Colonic mucosa (tissue), 4 donors: ENCODE measurements at regions not wholly inside any gene's neighbourhood (a gene's known extent, or its start where the extent isn't known, plus 50 kb on each side); places are given as distances from the start of the nearest gene placed in this dataset.

Experiments
- DNase-seq: peaks from one replicate; pipeline ENCODE4 v3.0.0-alpha.2; 2020
- H3K27ac ChIP-seq: fragments of 200-600 bp; one replicate; pipeline ENCODE4 v1.8.0; 2021
- H3K27me3 ChIP-seq: fragments of 200-600 bp; one replicate; pipeline ENCODE4 v1.8.0; 2021
- H3K36me3 ChIP-seq: fragments of 200-600 bp; one replicate; pipeline ENCODE4 v1.8.0; 2021
- H3K4me1 ChIP-seq: fragments of 200-600 bp; one replicate; pipeline ENCODE4 v1.8.0; 2021; ENCODE audit warnings: mild to moderate bottlenecking
- H3K4me3 ChIP-seq: fragments of 200-600 bp; one replicate; pipeline ENCODE4 v1.8.0; 2021
- H3K9ac ChIP-seq, 2 donors: one replicate each; pipeline ENCODE4 v1.7.0; 2013; ENCODE audit warnings: control low read depth in 2 of 2, low read depth in 2 of 2, low read length in 2 of 2
- H3K9me3 ChIP-seq: fragments of 200-600 bp; one replicate; pipeline ENCODE4 v1.8.0; 2021
- intact Hi-C: fragments of 100-400 bp; cut with DNase I; formaldehyde crosslinking; loops from one replicate; pipeline ENCODE4 v1.14.1; 2022
- TF ChIP-seq, protein P1 (sequence below): fragments of 200-600 bp; IDR thresholded peaks from one replicate; pipeline ENCODE4 v1.8.0; 2022; ENCODE audit warnings: antibody characterized with exemption, mild to moderate bottlenecking
- donor health status: healthy.
- donor health status: DM: no; HTN: no; CAD: no.
- donor health status: DM: no; HTN: no; CAD: no.

DNA sequence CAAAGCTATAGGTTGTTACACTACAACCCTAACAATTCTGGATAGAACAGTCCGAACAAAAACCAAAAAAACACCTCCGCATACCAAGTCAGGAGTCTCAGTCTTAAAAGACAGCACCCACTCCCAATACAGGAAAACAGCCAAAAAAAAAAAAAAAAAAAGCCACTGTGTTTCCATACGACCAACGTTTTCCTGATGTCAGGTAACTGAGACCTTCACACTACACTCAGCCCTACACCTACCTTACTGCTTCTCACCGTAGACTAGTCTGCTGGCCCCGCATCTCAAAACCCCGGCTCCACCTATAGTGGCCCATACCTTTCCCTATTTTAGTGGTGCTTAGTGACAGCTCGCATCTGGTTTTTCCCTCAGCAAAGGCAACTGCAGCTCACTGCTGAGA, 339.5 kb upstream of the ADAMTS9 start:
- DNase-seq, result no peak
- Histone ChIP-seq H3K4me3 (no peak overlapping the region), H3K4me1 (no peaks in the 10 kb centered on the region), H3K27me3 (no peaks in the 10 kb centered on the region), H3K36me3 (no peaks in the 10 kb centered on the region), H3K9ac (no peak overlapping the region), H3K27ac (no peak overlapping the region), H3K9me3 (no peaks in the 10 kb centered on the region)
- TF ChIP-seq, protein P1, sequence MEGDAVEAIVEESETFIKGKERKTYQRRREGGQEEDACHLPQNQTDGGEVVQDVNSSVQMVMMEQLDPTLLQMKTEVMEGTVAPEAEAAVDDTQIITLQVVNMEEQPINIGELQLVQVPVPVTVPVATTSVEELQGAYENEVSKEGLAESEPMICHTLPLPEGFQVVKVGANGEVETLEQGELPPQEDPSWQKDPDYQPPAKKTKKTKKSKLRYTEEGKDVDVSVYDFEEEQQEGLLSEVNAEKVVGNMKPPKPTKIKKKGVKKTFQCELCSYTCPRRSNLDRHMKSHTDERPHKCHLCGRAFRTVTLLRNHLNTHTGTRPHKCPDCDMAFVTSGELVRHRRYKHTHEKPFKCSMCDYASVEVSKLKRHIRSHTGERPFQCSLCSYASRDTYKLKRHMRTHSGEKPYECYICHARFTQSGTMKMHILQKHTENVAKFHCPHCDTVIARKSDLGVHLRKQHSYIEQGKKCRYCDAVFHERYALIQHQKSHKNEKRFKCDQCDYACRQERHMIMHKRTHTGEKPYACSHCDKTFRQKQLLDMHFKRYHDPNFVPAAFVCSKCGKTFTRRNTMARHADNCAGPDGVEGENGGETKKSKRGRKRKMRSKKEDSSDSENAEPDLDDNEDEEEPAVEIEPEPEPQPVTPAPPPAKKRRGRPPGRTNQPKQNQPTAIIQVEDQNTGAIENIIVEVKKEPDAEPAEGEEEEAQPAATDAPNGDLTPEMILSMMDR, result no peak
- intact Hi-C loops, result no loop called here

DNA sequence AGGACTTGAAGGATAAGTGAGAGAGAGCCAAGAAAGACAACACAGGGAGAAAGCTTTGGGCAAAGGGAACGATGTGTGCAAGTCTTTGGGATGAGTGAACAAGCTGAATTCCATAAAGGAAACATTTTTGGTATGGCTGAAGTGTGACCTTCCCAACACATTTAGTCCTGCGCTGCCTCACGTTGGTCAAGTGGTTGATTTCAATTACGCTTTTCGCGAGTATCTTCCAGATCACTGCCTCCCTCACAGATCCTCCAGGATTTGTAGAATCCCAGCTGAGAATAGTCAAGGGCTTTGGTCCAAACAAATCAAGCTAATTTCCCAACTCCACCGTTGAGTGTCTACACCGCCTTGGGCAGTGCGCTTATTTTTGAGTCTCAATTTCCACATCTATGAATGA, 338.4 kb upstream of the ADAMTS9 start:
- no peak for DNase-seq
- H3K27ac ChIP-seq, result no peak overlapping the region
- intact Hi-C loops, result no loop called here
- no peaks in the 10 kb centered on the region for H3K27me3 ChIP-seq
- H3K4me1 ChIP-seq, result no peaks in the 10 kb centered on the region
- H3K36me3 ChIP-seq, result no peaks in the 10 kb centered on the region
- H3K9ac ChIP-seq, result no peak overlapping the region
- H3K4me3 ChIP-seq, result no peak overlapping the region
- H3K9me3 ChIP-seq, result no peaks in the 10 kb centered on the region
- TF ChIP-seq, protein P1, result no peak

DNA sequence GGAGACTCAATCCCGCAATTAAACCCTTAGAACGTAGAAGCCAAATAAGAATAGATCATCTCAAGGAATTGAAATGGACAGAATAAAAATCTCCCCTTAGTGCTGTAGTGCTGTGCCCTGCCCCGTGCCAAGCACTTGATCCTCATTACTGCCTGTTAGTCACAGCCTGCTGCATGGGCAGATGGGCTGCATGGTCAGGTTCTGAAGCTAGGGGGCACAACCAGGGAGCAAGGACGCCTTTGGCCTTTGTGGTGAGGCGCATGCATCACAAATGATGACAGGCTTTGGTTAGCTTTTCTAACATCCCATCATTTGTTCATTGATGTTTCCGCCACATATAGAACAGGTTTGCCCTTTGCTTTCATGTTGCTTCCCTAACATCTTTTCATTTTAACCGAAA, 336.3 kb upstream of the ADAMTS9 start:
- Histone ChIP-seq H3K27ac (no peak overlapping the region), H3K4me3 (no peak overlapping the region), H3K27me3 (no peaks in the 10 kb centered on the region), H3K36me3 (no peaks in the 10 kb centered on the region), H3K9ac (no peak overlapping the region), H3K4me1 (no peaks in the 10 kb centered on the region), H3K9me3 (no peaks in the 10 kb centered on the region)
- no peak for DNase-seq
- intact Hi-C loops, result no loop called here
- TF ChIP-seq, protein P1, result no peak

DNA sequence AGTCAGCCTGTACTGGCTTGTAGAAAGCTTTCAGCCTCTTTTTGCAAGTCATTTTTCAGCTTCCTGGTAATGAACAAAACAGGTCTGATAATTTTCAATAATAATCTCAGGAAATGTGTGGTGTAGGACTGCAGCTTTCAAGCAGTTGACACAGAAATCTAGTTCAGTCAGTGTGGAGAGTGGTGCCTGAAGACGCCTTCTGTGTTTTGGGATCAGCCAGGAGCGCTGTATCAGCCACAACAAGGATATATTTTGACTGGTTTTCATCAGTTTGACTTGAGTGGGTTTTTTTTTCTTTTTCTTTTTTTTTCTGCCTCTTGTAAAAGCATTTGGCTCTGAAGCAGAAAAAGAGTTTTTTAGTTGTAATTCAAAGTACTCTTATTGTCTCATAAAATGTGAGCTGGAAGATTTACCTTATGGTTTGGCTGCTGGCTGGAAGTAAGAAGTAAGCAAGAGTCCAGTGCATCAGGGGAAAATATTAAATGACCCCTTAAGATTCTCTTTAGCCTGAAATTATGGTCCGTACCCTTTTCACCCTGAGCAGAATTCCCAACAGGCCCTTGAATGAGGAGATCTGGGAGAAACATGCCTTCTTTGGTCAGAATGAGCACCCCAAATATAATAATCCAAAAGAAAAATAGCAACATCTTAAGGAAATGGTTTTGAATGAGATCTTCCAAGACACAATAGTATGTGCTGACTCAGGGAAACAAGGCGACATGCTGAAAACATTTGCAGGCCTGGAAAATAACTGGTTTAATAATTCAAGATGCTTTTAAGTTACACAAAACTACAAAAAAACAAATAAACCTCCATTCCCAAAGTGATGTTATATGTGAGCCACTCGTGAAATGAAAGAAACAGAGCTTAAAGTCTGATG, 332.7 kb upstream of the ADAMTS9 start:
- Histone ChIP-seq H3K9ac (no peak overlapping the region), H3K36me3 (no peaks in the 10 kb centered on the region), H3K9me3 (no peaks in the 10 kb centered on the region), H3K4me1 (no peaks in the 10 kb centered on the region), H3K27me3 (no peaks in the 10 kb centered on the region), H3K27ac (no peak overlapping the region), H3K4me3 (no peak overlapping the region)
- DNase-seq, result no peak
- intact Hi-C loops, result no loop called here
- TF ChIP-seq, protein P1, result no peak

DNA sequence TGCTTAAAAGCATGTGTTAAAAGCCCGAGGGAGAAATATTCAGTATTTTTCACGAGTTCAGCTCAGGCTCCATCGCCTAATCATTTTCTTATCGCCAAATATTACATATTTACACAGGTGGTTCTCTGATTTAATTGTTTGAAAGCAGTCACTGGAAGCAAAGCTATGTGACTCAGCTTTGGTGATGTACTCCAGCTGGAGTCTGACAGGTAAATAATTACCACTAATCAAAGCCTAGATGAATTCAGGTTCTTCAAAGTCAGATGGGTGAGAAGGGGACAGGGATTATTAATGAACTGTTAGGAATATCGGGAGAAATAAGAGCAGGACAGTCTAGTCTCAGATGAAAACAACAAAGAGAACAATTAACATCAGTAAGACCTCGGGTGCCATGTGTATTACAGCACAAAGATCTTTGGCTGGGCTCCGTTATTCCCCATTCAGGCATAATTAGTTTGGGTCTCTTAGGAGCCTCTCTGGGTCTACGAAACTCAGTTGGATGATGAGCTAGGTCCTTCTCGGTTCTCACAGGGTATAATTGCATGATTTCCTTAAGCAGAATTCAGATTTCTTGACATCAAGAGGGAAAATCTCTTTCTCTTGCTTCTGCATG, 331.7 kb upstream of the ADAMTS9 start:
- intact Hi-C loops, result no loop called here
- Histone ChIP-seq H3K36me3 (no peaks in the 10 kb centered on the region), H3K4me1 (no peaks in the 10 kb centered on the region), H3K4me3 (no peak overlapping the region), H3K27me3 (no peaks in the 10 kb centered on the region), H3K9me3 (no peaks in the 10 kb centered on the region), H3K9ac (no peak overlapping the region), H3K27ac (no peak overlapping the region)
- no peak for DNase-seq
- TF ChIP-seq, protein P1, result no peak
